H9 (cell line): ENCODE measurements at regions not wholly inside any gene's neighbourhood (a gene's known extent, or its start where the extent isn't known, plus 50 kb on each side); places are given as distances from the start of the nearest gene placed in this dataset.

ENCODE experiments used
- DNase-seq: peaks from one replicate; pipeline ENCODE4 v3.0.0-alpha.2; 2017
- H2AFZ ChIP-seq: one replicate; pipeline ENCODE4 v1.6.1; 2013; ENCODE audit warnings: mild to moderate bottlenecking, low read length, control low read depth, moderate library complexity
- H2AK5ac ChIP-seq: 2 replicates; pipeline ENCODE4 v1.6.1; 2013; ENCODE audit warnings: low read length, control low read depth, mixed read lengths; ENCODE audit not compliant: insufficient read length
- H2BK120ac ChIP-seq: one replicate; pipeline ENCODE4 v1.6.1; 2013; ENCODE audit warnings: low read depth, mild to moderate bottlenecking, low read length, control low read depth, inconsistent platforms; ENCODE audit not compliant: poor library complexity, severe bottlenecking
- H2BK12ac ChIP-seq: 2 replicates; pipeline ENCODE4 v1.6.1; 2013; ENCODE audit warnings: low read length, control low read depth, mixed read lengths, low read depth; ENCODE audit not compliant: insufficient read length
- H2BK15ac ChIP-seq: 2 replicates; pipeline ENCODE4 v1.6.1; 2013; ENCODE audit warnings: low read depth, low read length, control low read depth
- H2BK20ac ChIP-seq: one replicate; pipeline ENCODE4 v1.6.1; 2013; ENCODE audit warnings: low read depth, mild to moderate bottlenecking, low read length, control low read depth, inconsistent platforms; ENCODE audit not compliant: poor library complexity, severe bottlenecking
- H2BK5ac ChIP-seq: 2 replicates; pipeline ENCODE4 v1.6.1; 2013; ENCODE audit warnings: low read length, control low read depth, mixed read lengths; ENCODE audit not compliant: insufficient read length
- H3K14ac ChIP-seq: 2 replicates; pipeline ENCODE4 v1.6.1; 2013; ENCODE audit warnings: low read length, control low read depth; ENCODE audit not compliant: insufficient read depth
- H3K18ac ChIP-seq: 2 replicates; pipeline ENCODE4 v1.6.1; 2013; ENCODE audit warnings: low read depth, mild to moderate bottlenecking, mixed read lengths, low read length, control low read depth; ENCODE audit not compliant: insufficient read length
- H3K23ac ChIP-seq: 2 replicates; pipeline ENCODE4 v1.6.1; 2013; ENCODE audit warnings: low read length, control low read depth, mixed read lengths, low read depth; ENCODE audit not compliant: insufficient read length
- H3K23me2 ChIP-seq: 2 replicates; pipeline ENCODE4 v1.6.1; 2013; ENCODE audit warnings: low read depth, mild to moderate bottlenecking, mixed read lengths, low read length, control low read depth; ENCODE audit not compliant: insufficient read length, poor library complexity, severe bottlenecking
- H3K27ac ChIP-seq: 2 replicates; pipeline ENCODE4 v1.5.1; 2013; ENCODE audit warnings: low read length, control low read depth, mixed read lengths, low read depth; ENCODE audit not compliant: insufficient read length
- H3K27me3 ChIP-seq: 2 replicates; pipeline ENCODE4 v1.6.1; 2013; ENCODE audit warnings: low read length, control low read depth, inconsistent platforms; ENCODE audit not compliant: insufficient read depth
- H3K4ac ChIP-seq: 2 replicates; pipeline ENCODE4 v1.6.1; 2013; ENCODE audit warnings: low read depth, mild to moderate bottlenecking, control low read depth, inconsistent platforms, low read length, moderate library complexity
- H3K4me1 ChIP-seq: 2 replicates; pipeline ENCODE4 v1.6.1; 2013; ENCODE audit warnings: low read length, control low read depth, inconsistent platforms; ENCODE audit not compliant: insufficient read depth
- H3K4me2 ChIP-seq: 2 replicates; pipeline ENCODE4 v1.6.1; 2013; ENCODE audit warnings: low read length, control low read depth, mixed read lengths; ENCODE audit not compliant: insufficient read length, insufficient read depth
- H3K56ac ChIP-seq: 2 replicates; pipeline ENCODE4 v1.6.1; 2013; ENCODE audit warnings: low read depth, mild to moderate bottlenecking, mixed read lengths, low read length, control low read depth; ENCODE audit not compliant: insufficient read length
- H3K79me1 ChIP-seq: 2 replicates; pipeline ENCODE4 v1.6.1; 2013; ENCODE audit warnings: low read depth, mild to moderate bottlenecking, moderate library complexity, low read length, control low read depth, inconsistent platforms; ENCODE audit not compliant: insufficient read depth, poor library complexity, severe bottlenecking
- H3K79me2 ChIP-seq: 2 replicates; pipeline ENCODE4 v1.6.1; 2013; ENCODE audit warnings: low read length, control low read depth, inconsistent platforms; ENCODE audit not compliant: insufficient read depth
- H3K9ac ChIP-seq: 2 replicates; pipeline ENCODE4 v1.6.1; 2013; ENCODE audit warnings: low read length, control low read depth, mixed read lengths; ENCODE audit not compliant: insufficient read length; ENCODE audit errors: extremely low read depth
- H3K9me3 ChIP-seq: one replicate; pipeline ENCODE4 v1.6.1; 2013; ENCODE audit warnings: low read depth, low read length, inconsistent platforms; ENCODE audit not compliant: control insufficient read depth
- H3T11ph ChIP-seq: one replicate; pipeline ENCODE4 v1.6.1; 2013; ENCODE audit warnings: mild to moderate bottlenecking, low read length, control low read depth, inconsistent platforms
- H4K20me1 ChIP-seq: one replicate; pipeline ENCODE4 v1.6.1; 2013; ENCODE audit not compliant: control insufficient read depth, insufficient read length, insufficient read depth
- H4K5ac ChIP-seq: 2 replicates; pipeline ENCODE4 v1.6.1; 2013; ENCODE audit warnings: low read depth, mild to moderate bottlenecking, mixed read lengths, low read length, control low read depth; ENCODE audit not compliant: insufficient read length
- H4K8ac ChIP-seq: replicated peaks from 2 replicates; pipeline ENCODE4 v1.6.1; 2013; ENCODE audit warnings: low read length, control low read depth, mixed read lengths, low read depth; ENCODE audit not compliant: insufficient read length
- H4K91ac ChIP-seq: 2 replicates; pipeline ENCODE4 v1.6.1; 2013; ENCODE audit warnings: low read depth, mild to moderate bottlenecking, moderate library complexity, mixed read lengths, low read length, control low read depth; ENCODE audit not compliant: insufficient read length
- H3K27ac Mint-ChIP-seq, 3 experiments: 2 replicates in 2 of 3; 3 replicates in 1 of 3; pipeline ENCODE4 v1.8.0; 2020 to 2021; ENCODE audit warnings: mixed read lengths in 3 of 3, mild to moderate bottlenecking in 1 of 3, moderate library complexity in 1 of 3
- H3K27me3 Mint-ChIP-seq: 2 replicates; pipeline ENCODE4 v1.8.0; 2021; ENCODE audit warnings: low read depth, mild to moderate bottlenecking, moderate library complexity, mixed read lengths
- H3K36me3 Mint-ChIP-seq, 3 experiments: 2 replicates in 2 of 3; 3 replicates in 1 of 3; pipeline ENCODE4 v1.8.0; 2020 to 2021; ENCODE audit warnings: low read depth in 3 of 3, mixed read lengths in 3 of 3; ENCODE audit not compliant: insufficient read depth in 1 of 3
- H3K4me1 Mint-ChIP-seq, 2 experiments: 2 replicates each; pipeline ENCODE4 v1.8.0; 2020; ENCODE audit warnings: mixed read lengths in 2 of 2
- H3K4me3 Mint-ChIP-seq, 2 experiments: 2 replicates in 1 of 2; 3 replicates in 1 of 2; pipeline ENCODE4 v1.8.0; 2020 to 2021; ENCODE audit warnings: mild to moderate bottlenecking in 2 of 2, mixed read lengths in 2 of 2, moderate library complexity in 1 of 2
- H3K9me3 Mint-ChIP-seq, 2 experiments: 2 replicates in 1 of 2; 3 replicates in 1 of 2; pipeline ENCODE4 v1.8.0; 2020; ENCODE audit warnings: mild to moderate bottlenecking in 2 of 2, mixed read lengths in 2 of 2, moderate library complexity in 1 of 2
- WGBS: extraction: QIAGEN DNeasy Blood & Tissue Kit; methylation state at CpG from one replicate; pipeline ENCODE4 v1.1.7; 2013; ENCODE audit warnings: missing lambda C conversion rate, low lambda C conversion rate, mixed read lengths; ENCODE audit not compliant: insufficient read length; ENCODE audit errors: extremely low coverage; 5-methylcytosine and 5-hydroxymethylcytosine counted together
- TF ChIP-seq, protein P1 (sequence below): fragments of 200-600 bp; sonication (generic); conservative IDR thresholded peaks from 3 replicates; pipeline ENCODE4 v1.8.0; 2021; ENCODE audit warnings: antibody characterized with exemption, mild to moderate bottlenecking

DNA sequence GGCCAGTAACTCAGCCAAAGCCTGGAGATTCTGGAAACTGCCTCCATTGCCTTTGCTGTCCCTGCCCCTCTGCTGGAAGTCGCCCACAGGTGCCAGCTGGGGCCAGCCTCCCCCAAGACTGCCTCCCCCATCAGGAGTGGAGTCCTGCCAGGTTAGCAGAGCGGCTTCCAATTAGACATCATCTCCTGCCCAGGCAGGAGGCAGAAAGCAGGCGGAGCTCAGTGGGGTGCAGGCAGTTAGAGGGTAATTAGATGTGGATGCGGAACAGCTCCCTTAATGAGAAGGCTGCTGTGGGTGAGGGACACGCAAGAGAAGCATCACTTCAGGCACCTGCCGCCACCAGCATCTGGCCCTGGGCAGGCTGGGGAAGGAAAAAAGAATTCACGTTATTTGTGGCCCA is 90.9 kb upstream of the TP53I11 start:
- H3K79me1 ChIP-seq, result no peaks in the 10 kb centered on the region

More for the DNA sequence above, 90.9 kb upstream of the TP53I11 start:
- Histone ChIP-seq H3T11ph (no peak overlapping the region), H3K79me2 (no peaks in the 10 kb centered on the region), H2AFZ (no peak overlapping the region), H2BK15ac (no peak overlapping the region), H3K23ac (no peak overlapping the region), H2BK5ac (no peak overlapping the region), H3K4me2 (no peak overlapping the region), H3K18ac (no peak overlapping the region), H3K4ac (no peak overlapping the region), H2AK5ac (no peak overlapping the region), H4K91ac (no peak overlapping the region), H3K9ac (no peak overlapping the region), H2BK120ac (no peak overlapping the region), H4K8ac (no peak overlapping the region), H2BK12ac (no peak overlapping the region), H3K14ac (peak overlapping the region; percentile 68; the same call in 1 of the 2 replicates), H4K5ac (no peak overlapping the region), H3K56ac (no peak overlapping the region), H3K27me3 (no peaks in the 10 kb centered on the region), H3K23me2 (no peaks in the 10 kb centered on the region), H4K20me1 (no peaks in the 10 kb centered on the region), H3K9me3 (peaks cover 8% of the 10 kb centered on the region), H3K27ac (no peak overlapping the region), H2BK20ac (no peak overlapping the region), H3K4me1 (no peaks in the 10 kb centered on the region)
- H3K4me1 Mint-ChIP-seq, result peaks cover 5 to 17% of the 10 kb centered on the region in 2 experiments
- no peak overlapping the region for H3K4me3 Mint-ChIP-seq
- H3K36me3 Mint-ChIP-seq, result peaks cover 0 to 16% (median 5%) of the 10 kb centered on the region in 3 experiments; a peak in 4 of 7 replicates
- H3K9me3 Mint-ChIP-seq, result peaks cover 8 to 14% of the 10 kb centered on the region in 2 experiments; a peak in 4 of 5 replicates
- TF ChIP-seq, protein P1, sequence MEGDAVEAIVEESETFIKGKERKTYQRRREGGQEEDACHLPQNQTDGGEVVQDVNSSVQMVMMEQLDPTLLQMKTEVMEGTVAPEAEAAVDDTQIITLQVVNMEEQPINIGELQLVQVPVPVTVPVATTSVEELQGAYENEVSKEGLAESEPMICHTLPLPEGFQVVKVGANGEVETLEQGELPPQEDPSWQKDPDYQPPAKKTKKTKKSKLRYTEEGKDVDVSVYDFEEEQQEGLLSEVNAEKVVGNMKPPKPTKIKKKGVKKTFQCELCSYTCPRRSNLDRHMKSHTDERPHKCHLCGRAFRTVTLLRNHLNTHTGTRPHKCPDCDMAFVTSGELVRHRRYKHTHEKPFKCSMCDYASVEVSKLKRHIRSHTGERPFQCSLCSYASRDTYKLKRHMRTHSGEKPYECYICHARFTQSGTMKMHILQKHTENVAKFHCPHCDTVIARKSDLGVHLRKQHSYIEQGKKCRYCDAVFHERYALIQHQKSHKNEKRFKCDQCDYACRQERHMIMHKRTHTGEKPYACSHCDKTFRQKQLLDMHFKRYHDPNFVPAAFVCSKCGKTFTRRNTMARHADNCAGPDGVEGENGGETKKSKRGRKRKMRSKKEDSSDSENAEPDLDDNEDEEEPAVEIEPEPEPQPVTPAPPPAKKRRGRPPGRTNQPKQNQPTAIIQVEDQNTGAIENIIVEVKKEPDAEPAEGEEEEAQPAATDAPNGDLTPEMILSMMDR, result no peak
- no CpG with 5 or more reads among the region's 7 CpGs for WGBS
- no peak overlapping the region for H3K27ac Mint-ChIP-seq
- H3K27me3 Mint-ChIP-seq, result peaks cover 12% of the 10 kb centered on the region
- no peak for DNase-seq
